GM20000 (cell line): ENCODE measurements at regions not wholly inside any gene's neighbourhood (a gene's known extent, or its start where the extent isn't known, plus 50 kb on each side); places are given as distances from the start of the nearest gene placed in this dataset.

Experiments
- DNase-seq: peaks from one replicate; pipeline ENCODE4 v3.0.0; 2012; ENCODE audit warnings: low spot score
- TF ChIP-seq, protein P1 (sequence below): IDR thresholded peaks from 2 replicates; pipeline ENCODE4 v1.5.1; 2012; ENCODE audit warnings: mild to moderate bottlenecking, control low read depth; ENCODE audit errors: extremely low read depth, missing control alignments

DNA sequence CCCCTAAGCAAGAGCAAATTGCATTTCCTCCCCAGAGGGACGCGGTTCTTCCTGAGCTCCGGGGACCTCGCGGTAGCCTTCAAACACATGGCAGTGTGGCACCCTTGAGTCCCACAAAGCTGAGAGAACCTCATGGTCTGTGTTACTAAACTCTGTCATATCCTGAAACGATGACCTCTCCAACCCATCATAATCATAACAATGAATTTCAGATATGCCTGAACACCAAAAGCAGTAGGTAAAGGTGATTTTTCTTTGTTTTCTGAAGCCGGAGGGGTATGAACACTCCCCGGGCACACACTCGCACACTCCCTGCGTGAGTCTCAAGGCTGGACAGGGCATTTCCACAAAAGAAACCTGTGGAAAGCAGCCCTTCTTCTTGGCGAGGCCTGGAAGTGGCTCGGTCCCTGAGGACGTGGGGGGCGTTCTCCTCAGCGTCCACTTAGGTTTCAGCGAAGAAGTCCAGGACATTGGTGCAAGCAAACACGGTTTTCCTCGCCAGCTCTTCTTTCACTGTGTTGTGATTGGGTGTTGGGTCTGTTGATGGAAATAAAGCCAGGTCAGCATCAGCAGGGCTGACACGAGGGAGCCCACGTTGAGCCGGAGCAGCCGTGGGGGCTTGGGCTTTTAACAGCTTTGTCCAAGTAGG, 183.4 kb downstream of the ERMARD start:
- TF ChIP-seq, protein P1, sequence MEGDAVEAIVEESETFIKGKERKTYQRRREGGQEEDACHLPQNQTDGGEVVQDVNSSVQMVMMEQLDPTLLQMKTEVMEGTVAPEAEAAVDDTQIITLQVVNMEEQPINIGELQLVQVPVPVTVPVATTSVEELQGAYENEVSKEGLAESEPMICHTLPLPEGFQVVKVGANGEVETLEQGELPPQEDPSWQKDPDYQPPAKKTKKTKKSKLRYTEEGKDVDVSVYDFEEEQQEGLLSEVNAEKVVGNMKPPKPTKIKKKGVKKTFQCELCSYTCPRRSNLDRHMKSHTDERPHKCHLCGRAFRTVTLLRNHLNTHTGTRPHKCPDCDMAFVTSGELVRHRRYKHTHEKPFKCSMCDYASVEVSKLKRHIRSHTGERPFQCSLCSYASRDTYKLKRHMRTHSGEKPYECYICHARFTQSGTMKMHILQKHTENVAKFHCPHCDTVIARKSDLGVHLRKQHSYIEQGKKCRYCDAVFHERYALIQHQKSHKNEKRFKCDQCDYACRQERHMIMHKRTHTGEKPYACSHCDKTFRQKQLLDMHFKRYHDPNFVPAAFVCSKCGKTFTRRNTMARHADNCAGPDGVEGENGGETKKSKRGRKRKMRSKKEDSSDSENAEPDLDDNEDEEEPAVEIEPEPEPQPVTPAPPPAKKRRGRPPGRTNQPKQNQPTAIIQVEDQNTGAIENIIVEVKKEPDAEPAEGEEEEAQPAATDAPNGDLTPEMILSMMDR: no peak
- no peak for DNase-seq

DNA sequence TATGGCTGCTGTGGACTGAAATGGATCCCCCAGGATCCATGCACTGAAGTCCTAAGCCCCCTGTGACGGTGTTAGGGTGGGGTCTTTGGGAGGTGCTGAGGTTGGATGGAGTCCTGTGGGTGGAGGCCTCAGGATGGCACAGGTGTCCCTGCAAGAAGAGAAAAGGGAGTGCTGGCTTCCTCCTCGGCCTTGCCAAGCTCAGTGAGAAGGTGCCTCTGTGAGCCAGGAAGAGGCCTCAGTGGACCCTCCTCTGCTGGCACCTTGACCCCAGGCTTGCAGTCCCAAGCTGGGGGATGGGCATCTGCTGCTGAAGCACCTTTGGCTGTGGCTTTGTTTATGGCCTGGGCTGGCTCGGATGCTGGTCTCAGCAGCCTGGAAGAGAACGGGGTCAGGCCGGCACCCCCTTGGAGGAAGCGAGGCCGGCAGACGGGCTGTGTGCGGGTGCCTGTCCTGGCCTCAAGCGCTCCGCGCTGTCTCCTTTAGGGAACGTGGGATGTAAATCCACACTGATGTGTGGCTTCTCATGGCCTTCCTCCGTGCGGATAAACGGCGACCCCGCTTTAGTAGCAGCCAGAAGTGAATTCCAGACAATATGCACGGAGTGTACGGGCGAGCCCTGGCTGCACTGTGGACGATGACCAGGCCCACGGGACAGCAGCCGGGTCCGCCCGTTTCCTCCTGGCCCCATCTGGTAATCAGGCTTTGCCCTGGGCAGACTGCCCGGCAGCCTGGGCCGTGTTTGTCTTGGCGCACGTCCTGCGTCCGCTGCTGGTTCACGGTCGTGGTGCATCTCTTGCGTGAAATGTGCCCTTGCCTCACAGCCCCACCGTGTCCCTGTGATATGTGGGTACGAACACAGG, 182.6 kb downstream of the ERMARD start:
- TF ChIP-seq, protein P1: no peak
- no peak for DNase-seq

DNA sequence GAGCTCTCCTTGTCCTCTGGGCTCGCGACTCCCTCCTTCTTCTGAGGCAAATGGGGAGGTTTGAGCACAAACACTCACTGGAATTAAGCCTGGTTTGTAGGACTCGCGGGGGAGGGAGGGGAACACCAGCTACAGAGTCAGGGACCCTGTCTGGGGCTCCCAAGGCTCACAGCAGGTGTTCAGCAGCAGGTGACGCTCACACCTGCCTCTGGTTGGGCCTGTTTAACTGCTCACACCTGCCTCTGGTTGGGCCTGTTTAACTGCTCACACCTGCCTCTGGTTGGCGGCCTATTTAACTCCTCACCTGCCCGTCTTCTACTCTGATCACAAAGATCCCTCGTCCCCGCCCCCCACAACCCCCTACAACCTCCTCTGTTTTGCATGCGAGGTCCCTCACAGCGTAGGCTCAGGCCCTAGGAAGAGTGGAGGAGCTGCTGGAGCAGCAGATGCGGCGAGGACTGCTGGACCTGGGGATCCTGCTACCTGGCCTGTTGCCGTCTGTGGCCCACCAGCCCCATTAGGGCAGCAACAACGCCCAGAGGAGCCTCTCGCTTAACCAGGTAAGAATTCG, 181.9 kb downstream of the ERMARD start:
- TF ChIP-seq, protein P1: no peak
- DNase-seq: no peak

DNA sequence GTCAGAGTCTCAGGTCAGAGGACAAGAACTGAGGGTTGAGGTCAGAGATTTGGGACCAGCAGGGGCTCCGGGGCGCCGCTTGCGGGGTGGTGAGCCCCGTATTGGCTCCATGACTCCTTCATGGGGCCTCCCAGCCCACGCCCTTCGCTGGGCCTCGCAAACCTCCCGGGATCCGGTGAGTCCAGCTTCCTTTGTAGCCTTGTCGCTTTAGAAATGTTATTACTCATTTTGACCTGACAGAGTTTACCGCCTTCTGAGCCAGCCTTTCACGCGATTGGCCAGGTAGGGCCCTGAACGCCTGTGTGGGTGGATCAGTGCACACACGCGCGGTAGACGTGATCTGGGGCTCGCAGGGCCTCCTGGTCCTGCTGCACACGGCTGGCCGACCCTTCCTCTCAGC, 181.1 kb downstream of the ERMARD start:
- TF ChIP-seq, protein P1: no peak
- DNase-seq: no peak

DNA sequence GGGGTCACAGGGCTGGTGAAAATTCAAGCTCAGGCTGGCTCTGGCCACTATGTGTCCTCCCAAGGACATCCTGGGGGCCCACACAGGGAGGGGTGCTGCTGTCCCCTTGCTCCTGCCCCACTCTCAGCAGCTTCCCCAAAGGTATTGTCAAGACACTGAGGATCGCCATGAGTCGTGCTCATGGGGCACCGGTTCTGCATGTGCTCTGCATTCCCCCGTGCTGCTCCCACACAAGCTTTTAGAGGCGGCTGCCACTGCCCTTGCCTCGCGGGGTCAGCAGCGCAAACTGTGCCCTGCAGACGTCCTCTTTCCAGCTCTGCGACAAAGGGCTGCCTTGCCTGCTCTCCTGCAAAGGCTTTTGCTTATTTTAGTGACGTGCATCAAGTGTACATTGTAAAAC, 179.8 kb downstream of the ERMARD start:
- no peak for DNase-seq
- TF ChIP-seq, protein P1: no peak

DNA sequence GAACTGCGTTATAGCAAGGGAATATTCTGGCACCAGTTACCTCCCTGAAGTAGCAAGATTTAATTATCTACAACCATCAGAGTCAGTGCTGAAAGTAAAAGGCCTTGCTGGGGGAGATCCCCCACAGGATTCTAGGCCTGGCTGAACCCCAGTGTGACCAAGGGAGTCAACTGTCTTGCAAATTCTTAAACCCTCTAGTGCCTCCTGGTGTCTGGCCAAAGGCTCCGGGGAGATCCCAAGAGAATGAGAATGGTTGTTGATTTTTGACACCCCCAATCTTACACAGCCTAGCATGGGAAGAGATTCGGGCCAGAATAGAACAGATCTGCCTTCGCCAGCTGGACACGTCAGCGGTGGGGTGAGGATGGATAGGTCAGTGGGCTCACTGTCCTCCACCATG, 179.4 kb downstream of the ERMARD start:
- no peak for DNase-seq
- TF ChIP-seq, protein P1: no peak

DNA sequence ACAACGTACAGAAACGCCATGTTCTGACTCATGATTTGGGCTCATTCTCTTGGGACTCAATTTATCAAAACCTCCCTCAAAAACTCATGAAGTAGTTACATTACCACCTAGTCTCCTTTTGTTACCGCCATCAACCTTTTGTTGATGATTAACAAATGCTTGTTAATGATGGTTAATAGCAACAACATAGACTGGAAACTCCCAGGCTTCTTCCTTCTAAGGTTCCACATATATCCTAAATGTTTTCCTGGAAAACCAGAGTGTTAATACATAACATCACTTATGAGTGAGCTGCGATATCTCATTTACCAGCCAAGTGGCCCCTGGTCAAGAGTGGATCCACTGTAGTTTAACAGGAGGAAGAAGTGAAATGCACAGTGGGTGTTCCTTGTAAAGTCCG, 176.3 kb downstream of the ERMARD start:
- TF ChIP-seq, protein P1: no peak
- DNase-seq: no peak
